AG04450 (cell line): ENCODE measurements at regions not wholly inside any gene's neighbourhood (a gene's known extent, or its start where the extent isn't known, plus 50 kb on each side); places are given as distances from the start of the nearest gene placed in this dataset.

Source experiments
- CTCF ChIA-PET: fragments of 300-600, 350-600 bp; formaldehyde crosslinking; extraction: SDS; loops from one replicate; lab custom pipeline; 2022; ENCODE audit warnings: antibody characterized with exemption, inconsistent platforms; lab: Charles Lee
- POLR2A ChIA-PET: fragments of 350-600 bp; formaldehyde crosslinking; extraction: SDS; loops from one replicate; lab custom pipeline; 2021; ENCODE audit warnings: antibody characterized with exemption, inconsistent platforms; lab: Yijun Ruan, JAX
- DNase-seq: peaks from one replicate; pipeline ENCODE4 v3.0.0-alpha.2; 2011; ENCODE audit warnings: low read depth, low spot score
- H3K27ac ChIP-seq: one replicate; pipeline ENCODE4 v1.5.1; 2012; ENCODE audit warnings: low read depth, low read length, control low read depth
- H3K27me3 ChIP-seq: one replicate; pipeline ENCODE4 v1.6.0; 2012; ENCODE audit warnings: low read length; ENCODE audit not compliant: control insufficient read depth, insufficient read depth
- H3K4me3 ChIP-seq: 2 replicates; pipeline ENCODE4 v1.5.1; 2011; ENCODE audit warnings: mild to moderate bottlenecking, low read depth, low read length, control low read depth
- H3K9me3 ChIP-seq: 2 replicates; pipeline ENCODE4 v1.5.1; 2012; ENCODE audit warnings: low read length; ENCODE audit not compliant: control insufficient read depth, insufficient read depth
- CTCF ChIP-seq: IDR thresholded peaks from 2 replicates; pipeline ENCODE4 v1.5.1; 2011; ENCODE audit warnings: low read depth, low read length, control low read depth, inconsistent platforms

- no peak overlapping the region for H3K4me3 ChIP-seq
- no peak for TF ChIP-seq CTCF
Measured at GRCh38 chr6:15735567-15736265, 72.9 kb upstream of the DTNBP1 start.

GRCh38 chr6:15734118-15734897 is 71.5 kb upstream of the DTNBP1 start:
- H3K4me3 ChIP-seq: no peak overlapping the region
- ChIA-PET CTCF (no interaction called here), POLR2A (no interaction called here)
- no peaks in the 10 kb centered on the region for H3K9me3 ChIP-seq
- TF ChIP-seq CTCF: no peak
- H3K27ac ChIP-seq: no peak overlapping the region
- H3K27me3 ChIP-seq: peaks cover 9% of the 10 kb centered on the region
- no peak for DNase-seq

More at GRCh38 chr6:15735567-15736265, 72.9 kb upstream of the DTNBP1 start:
- DNase-seq: peak; percentile 59
- Histone ChIP-seq H3K9me3 (no peaks in the 10 kb centered on the region), H3K27me3 (peaks cover 8% of the 10 kb centered on the region), H3K27ac (peak overlapping the region; percentile 42)
- ChIA-PET POLR2A (no interaction called here), CTCF (interaction anchor here (0.6 kb wide), 1 partner anchor 122 kb away, joined by 3 read pairs; no protein-coding TSS in a partner anchor)

GRCh38 chr6:15730922-15731321 is 68.1 kb upstream of the DTNBP1 start:
- CTCF ChIA-PET: interaction anchor here (1.0 kb wide), 1 partner anchor 452 kb away, joined by 4 read pairs; no protein-coding TSS in a partner anchor
- no peak for TF ChIP-seq CTCF
- H3K27ac ChIP-seq: no peak overlapping the region
- no peak for DNase-seq
- peaks cover 9% of the 10 kb centered on the region for H3K27me3 ChIP-seq
- H3K9me3 ChIP-seq: no peaks in the 10 kb centered on the region
- H3K4me3 ChIP-seq: no peak overlapping the region
- POLR2A ChIA-PET: no interaction called here

- peaks cover 9% of the 10 kb centered on the region for H3K27me3 ChIP-seq
- no peaks in the 10 kb centered on the region for H3K9me3 ChIP-seq
- no peak overlapping the region for H3K27ac ChIP-seq
- TF ChIP-seq CTCF: no peak
- ChIA-PET CTCF (interaction anchor here (1.0 kb wide), 1 partner anchor 453 kb away, joined by 4 read pairs; no protein-coding TSS in a partner anchor), POLR2A (no interaction called here)
- H3K4me3 ChIP-seq: no peak overlapping the region
- no peak for DNase-seq
Measured at GRCh38 chr6:15730442-15730841, 67.6 kb upstream of the DTNBP1 start.

- TF ChIP-seq CTCF: no peak
- ChIA-PET POLR2A (no interaction called here), CTCF (no interaction called here)
- Histone ChIP-seq H3K9me3 (no peaks in the 10 kb centered on the region), H3K4me3 (no peak overlapping the region), H3K27ac (no peak overlapping the region), H3K27me3 (no peaks in the 10 kb centered on the region)
- DNase-seq: no peak
Measured at GRCh38 chr6:15722731-15723130, 59.9 kb upstream of the DTNBP1 start.
